ENCODE measurements at regions not wholly inside any gene's neighbourhood (a gene's known extent, or its start where the extent isn't known, plus 50 kb on each side); places are given as distances from the start of the nearest gene placed in this dataset.

DNA sequence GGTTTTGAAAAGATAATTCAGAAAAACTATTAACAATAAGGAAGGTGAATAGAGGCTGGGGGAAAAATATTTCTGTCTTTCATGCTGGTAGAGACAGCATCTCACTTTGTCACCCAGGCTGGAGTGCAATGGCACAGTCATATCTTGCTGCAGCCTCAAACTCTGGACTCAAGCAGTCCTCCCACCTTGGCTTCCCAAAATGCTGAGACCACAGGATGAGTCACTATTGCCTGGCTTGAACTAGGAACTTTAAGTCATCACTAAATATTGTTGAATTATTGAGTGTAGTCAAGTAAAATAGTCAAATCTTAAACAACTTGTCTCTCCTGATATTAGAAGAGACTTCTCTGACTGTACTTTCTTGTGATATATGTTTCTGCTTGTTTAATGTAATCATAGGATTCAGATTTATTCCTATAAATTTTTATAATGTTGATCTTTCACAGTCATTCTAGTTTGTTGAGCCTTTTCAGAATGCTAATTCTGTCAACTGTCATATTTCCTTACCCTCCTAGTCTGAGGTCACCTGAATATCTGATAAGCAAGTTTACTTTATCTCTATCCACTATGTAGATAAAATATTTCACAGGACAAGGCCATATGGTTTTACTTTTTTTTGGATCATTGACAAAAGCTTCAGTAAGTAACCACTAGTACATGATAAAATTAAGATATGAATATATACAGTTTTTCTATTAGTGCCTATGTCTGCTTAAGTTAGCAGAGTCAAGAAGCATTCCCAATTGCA is 1696.5 kb downstream of the MAT2B start:
- Histone ChIP-seq H3K27me3 (replicated peaks; ENCODE audit: control insufficient read depth, insufficient read depth, low read length, poor library complexity, severe bottlenecking) (no peaks in the 10 kb centered on the region), H3K4me3 (ENCODE audit: insufficient read depth, low read depth, low read length, poor library complexity, severe bottlenecking) (no peak overlapping the region), H3K36me3 (ENCODE audit: control insufficient read depth, insufficient read depth, low read length) (no peaks in the 10 kb centered on the region), H3K27ac (ENCODE audit: insufficient read depth, low read length, poor library complexity, severe bottlenecking) (no peak overlapping the region), H3K4me1 (ENCODE audit: control insufficient read depth, insufficient read depth, low read length, poor library complexity, severe bottlenecking) (no peaks in the 10 kb centered on the region), H3K9me3 (ENCODE audit: control insufficient read depth, low read length) (no peaks in the 10 kb centered on the region)
- DNase-seq: no peak

DNA sequence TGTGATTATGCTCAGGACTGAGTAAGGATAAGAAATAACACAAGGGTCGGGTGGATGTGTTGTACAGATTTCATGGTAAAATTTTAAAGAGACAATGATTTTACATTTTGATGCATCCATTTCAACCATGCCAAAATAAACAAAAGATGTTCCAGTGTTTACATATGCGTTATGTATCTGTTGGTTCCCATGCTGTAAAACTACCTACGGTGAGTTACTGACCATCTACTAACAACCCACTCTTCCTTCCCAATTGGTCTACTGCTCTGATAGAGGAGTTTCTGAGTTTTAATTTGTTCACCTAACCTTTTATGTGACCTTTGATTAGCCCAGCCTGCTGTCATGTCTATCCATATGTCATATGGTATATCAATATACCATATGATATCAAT is 1697.1 kb downstream of the MAT2B start:
- Histone ChIP-seq H3K9me3 (ENCODE audit: control insufficient read depth, low read length) (no peaks in the 10 kb centered on the region), H3K4me1 (ENCODE audit: control insufficient read depth, insufficient read depth, low read length, poor library complexity, severe bottlenecking) (no peaks in the 10 kb centered on the region), H3K27me3 (replicated peaks; ENCODE audit: control insufficient read depth, insufficient read depth, low read length, poor library complexity, severe bottlenecking) (no peaks in the 10 kb centered on the region), H3K36me3 (ENCODE audit: control insufficient read depth, insufficient read depth, low read length) (no peaks in the 10 kb centered on the region), H3K4me3 (ENCODE audit: insufficient read depth, low read depth, low read length, poor library complexity, severe bottlenecking) (no peak overlapping the region), H3K27ac (ENCODE audit: insufficient read depth, low read length, poor library complexity, severe bottlenecking) (no peak overlapping the region)
- no peak for DNase-seq

DNA sequence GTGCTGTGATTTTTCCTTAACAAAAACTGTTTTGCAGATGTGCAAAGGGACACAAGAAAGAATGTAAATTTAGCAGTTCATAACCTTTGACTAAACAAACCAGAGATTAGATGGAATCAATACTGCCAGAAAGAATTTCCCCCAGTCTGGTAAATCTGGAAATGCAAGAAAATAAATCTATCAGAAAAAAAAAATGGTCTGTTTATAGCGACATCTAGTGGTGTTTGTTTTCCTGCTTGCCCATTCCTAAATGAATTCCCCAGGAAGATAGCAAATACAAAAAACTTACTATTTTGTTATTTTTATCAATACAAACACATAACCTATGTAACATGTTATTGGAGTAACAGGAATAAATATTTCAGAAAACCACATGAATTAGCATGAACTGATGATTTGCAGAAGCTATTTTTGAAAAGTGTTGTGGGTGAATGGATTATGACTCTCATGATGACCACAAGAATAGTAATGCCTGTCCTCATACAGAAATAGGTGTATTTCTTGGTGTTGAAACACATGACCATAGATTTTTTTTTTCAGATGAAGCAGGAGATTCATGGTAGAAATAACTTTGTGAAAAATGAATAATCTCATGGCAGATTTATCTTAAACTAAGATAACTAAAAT is 1703.8 kb downstream of the MAT2B start:
- H3K36me3 ChIP-seq (ENCODE audit: control insufficient read depth, insufficient read depth, low read length): no peaks in the 10 kb centered on the region
- no peak for DNase-seq
- no peaks in the 10 kb centered on the region for H3K27me3 ChIP-seq (replicated peaks; ENCODE audit: control insufficient read depth, insufficient read depth, low read length, poor library complexity, severe bottlenecking)
- no peaks in the 10 kb centered on the region for H3K9me3 ChIP-seq (ENCODE audit: control insufficient read depth, low read length)
- no peak overlapping the region for H3K27ac ChIP-seq (ENCODE audit: insufficient read depth, low read length, poor library complexity, severe bottlenecking)
- no peaks in the 10 kb centered on the region for H3K4me1 ChIP-seq (ENCODE audit: control insufficient read depth, insufficient read depth, low read length, poor library complexity, severe bottlenecking)
- H3K4me3 ChIP-seq (ENCODE audit: insufficient read depth, low read depth, low read length, poor library complexity, severe bottlenecking): no peak overlapping the region

DNA sequence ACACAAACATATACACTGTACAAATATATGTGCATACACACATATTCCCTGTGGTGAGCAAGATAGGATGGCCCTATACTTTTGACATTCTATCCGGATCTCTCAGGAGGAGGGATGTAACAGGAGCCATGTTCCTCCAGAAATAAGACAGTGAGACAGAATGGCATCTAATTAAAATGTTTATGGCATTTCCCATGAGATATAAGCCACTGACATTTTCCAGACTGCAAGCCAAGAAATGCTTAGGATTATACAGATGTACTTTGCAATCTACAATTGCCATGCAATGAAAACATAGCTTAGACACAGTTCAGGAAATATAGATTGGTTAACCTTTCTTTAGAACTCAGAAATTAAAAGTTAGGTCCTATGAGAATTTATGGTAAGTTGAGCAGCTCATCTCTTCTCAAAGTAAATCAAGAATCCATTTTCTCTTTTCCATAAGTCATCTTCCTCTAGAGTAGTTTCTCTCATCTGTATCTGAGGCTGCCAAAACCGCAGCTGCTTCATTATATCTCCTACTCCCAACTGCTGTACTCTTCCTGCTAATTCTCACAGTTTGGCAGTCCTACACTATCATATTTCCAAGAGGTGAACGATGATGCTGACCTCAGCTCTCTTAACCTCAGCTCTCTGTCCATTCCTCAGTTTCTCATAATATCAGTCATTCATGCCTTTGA is 1719.1 kb downstream of the MAT2B start:
- no peaks in the 10 kb centered on the region for H3K27me3 ChIP-seq (replicated peaks; ENCODE audit: control insufficient read depth, insufficient read depth, low read length, poor library complexity, severe bottlenecking)
- DNase-seq: no peak
- H3K36me3 ChIP-seq (ENCODE audit: control insufficient read depth, insufficient read depth, low read length): no peaks in the 10 kb centered on the region
- H3K27ac ChIP-seq (ENCODE audit: insufficient read depth, low read length, poor library complexity, severe bottlenecking): no peak overlapping the region
- H3K4me1 ChIP-seq (ENCODE audit: control insufficient read depth, insufficient read depth, low read length, poor library complexity, severe bottlenecking): no peaks in the 10 kb centered on the region
- no peaks in the 10 kb centered on the region for H3K9me3 ChIP-seq (ENCODE audit: control insufficient read depth, low read length)
- H3K4me3 ChIP-seq (ENCODE audit: insufficient read depth, low read depth, low read length, poor library complexity, severe bottlenecking): no peak overlapping the region

DNA sequence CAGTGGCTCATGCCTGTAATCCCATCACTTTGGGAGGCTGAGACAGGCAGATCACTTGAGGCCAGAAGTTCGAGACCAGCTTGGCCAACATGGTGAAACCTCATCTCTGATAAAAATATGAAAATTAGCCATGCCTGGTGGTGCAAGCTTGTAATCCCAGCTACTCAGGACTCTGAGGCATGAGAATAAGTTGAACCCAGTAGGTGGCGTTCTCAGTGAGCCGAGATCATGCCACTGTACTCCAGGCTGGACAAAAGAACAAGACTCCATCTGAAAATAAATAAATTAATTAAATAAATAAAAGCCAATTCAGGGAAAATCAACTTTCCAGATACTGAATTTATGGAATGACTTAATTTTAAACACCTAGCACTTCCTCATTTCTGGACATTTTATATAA is 1722.1 kb downstream of the MAT2B start:
- no peaks in the 10 kb centered on the region for H3K9me3 ChIP-seq (ENCODE audit: control insufficient read depth, low read length)

DNA sequence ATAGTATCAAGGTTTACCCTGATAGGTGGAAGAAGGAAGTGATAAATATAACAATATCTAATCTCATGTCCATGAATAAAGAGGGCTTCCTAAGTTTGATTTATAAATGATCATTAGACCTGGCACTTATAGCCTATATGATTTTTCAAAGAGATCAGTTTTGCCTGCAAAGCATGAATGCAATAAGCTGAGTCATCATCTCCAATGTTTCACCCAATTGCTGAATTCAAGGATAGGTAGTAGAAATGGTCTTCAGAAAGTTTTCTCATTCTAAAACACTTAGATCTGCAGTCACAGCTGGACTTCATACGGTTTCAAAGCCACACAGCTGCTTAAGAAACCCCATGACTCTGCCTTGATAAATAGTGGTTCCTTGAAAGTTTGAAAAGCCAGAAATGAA is 1722.8 kb downstream of the MAT2B start:
- Histone ChIP-seq H3K36me3 (ENCODE audit: control insufficient read depth, insufficient read depth, low read length) (no peaks in the 10 kb centered on the region), H3K27ac (ENCODE audit: insufficient read depth, low read length, poor library complexity, severe bottlenecking) (no peak overlapping the region), H3K27me3 (replicated peaks; ENCODE audit: control insufficient read depth, insufficient read depth, low read length, poor library complexity, severe bottlenecking) (no peaks in the 10 kb centered on the region)

More for the DNA sequence above, 1722.1 kb downstream of the MAT2B start:
- no peaks in the 10 kb centered on the region for H3K27me3 ChIP-seq (replicated peaks; ENCODE audit: control insufficient read depth, insufficient read depth, low read length, poor library complexity, severe bottlenecking)
- no peaks in the 10 kb centered on the region for H3K4me1 ChIP-seq (ENCODE audit: control insufficient read depth, insufficient read depth, low read length, poor library complexity, severe bottlenecking)
- DNase-seq: no peak
- no peak overlapping the region for H3K27ac ChIP-seq (ENCODE audit: insufficient read depth, low read length, poor library complexity, severe bottlenecking)
- H3K36me3 ChIP-seq (ENCODE audit: control insufficient read depth, insufficient read depth, low read length): no peaks in the 10 kb centered on the region
- no peak overlapping the region for H3K4me3 ChIP-seq (ENCODE audit: insufficient read depth, low read depth, low read length, poor library complexity, severe bottlenecking)

DNA sequence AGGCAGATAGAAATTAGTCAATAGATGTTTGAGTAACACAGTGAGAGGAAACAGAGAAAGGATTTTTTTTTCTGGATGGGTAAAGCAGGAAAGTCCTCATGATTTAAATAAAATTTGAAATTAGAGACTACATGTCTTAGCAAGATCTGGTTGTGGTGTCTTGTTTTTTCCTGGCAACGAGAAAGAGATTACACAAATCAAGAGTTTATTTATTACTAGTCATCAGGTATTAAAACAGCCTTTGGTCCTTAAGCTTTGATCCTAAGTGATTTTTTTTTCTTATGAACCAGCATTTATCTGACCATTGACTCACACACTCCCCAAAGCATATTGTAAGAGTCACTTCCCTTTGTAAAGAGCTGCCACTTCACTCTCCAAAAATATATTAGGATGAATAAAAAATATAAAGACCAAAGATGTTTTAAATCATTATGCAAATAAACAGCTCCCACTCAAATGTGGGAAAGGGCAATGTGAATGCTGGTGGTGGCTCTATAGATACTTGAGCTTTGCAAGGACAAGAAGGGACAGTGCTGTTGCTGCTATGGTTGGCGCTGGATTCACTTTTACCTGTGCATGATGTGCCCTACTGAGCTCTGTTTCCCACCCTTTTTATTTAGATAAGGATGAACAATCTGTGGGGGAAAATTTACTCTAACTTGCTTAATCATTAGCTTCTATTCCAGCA is 1726.5 kb downstream of the MAT2B start:
- no peaks in the 10 kb centered on the region for H3K36me3 ChIP-seq (ENCODE audit: control insufficient read depth, insufficient read depth, low read length)
- no peak for DNase-seq
- no peak overlapping the region for H3K4me3 ChIP-seq (ENCODE audit: insufficient read depth, low read depth, low read length, poor library complexity, severe bottlenecking)
- no peaks in the 10 kb centered on the region for H3K27me3 ChIP-seq (replicated peaks; ENCODE audit: control insufficient read depth, insufficient read depth, low read length, poor library complexity, severe bottlenecking)
- H3K4me1 ChIP-seq (ENCODE audit: control insufficient read depth, insufficient read depth, low read length, poor library complexity, severe bottlenecking): no peaks in the 10 kb centered on the region
- no peaks in the 10 kb centered on the region for H3K9me3 ChIP-seq (ENCODE audit: control insufficient read depth, low read length)
- no peak overlapping the region for H3K27ac ChIP-seq (ENCODE audit: insufficient read depth, low read length, poor library complexity, severe bottlenecking)

More for the DNA sequence above, 1722.8 kb downstream of the MAT2B start:
- Histone ChIP-seq H3K4me1 (ENCODE audit: control insufficient read depth, insufficient read depth, low read length, poor library complexity, severe bottlenecking) (no peaks in the 10 kb centered on the region), H3K9me3 (ENCODE audit: control insufficient read depth, low read length) (no peaks in the 10 kb centered on the region), H3K4me3 (ENCODE audit: insufficient read depth, low read depth, low read length, poor library complexity, severe bottlenecking) (no peak overlapping the region)
- DNase-seq: no peak

DNA sequence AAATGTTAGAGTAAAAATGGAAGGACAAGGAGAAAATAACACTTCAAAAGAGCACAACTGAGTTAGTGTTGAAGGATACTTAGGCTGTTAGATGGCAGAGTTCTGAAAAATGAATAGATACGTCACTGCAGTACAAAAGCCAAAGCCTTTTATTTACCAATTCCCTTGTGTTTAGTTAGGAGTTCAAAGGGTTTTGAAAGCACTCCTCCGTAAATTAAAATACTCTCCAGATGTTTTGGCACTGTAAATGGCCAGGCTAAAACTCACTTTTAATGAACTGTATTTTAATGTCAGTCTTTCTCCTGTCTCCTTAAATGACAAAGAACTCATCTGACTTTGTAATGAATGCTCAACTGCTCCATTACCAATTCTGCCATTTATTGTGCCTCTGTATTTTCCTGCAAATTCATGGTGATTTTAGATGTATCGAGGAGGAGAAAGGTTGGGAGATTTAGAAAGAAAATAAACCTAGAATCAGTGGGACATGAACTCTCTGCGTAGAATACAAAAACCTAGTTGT is 1727.2 kb downstream of the MAT2B start:
- H3K27ac ChIP-seq (ENCODE audit: insufficient read depth, low read length, poor library complexity, severe bottlenecking): no peak overlapping the region
- no peak for DNase-seq

DNA sequence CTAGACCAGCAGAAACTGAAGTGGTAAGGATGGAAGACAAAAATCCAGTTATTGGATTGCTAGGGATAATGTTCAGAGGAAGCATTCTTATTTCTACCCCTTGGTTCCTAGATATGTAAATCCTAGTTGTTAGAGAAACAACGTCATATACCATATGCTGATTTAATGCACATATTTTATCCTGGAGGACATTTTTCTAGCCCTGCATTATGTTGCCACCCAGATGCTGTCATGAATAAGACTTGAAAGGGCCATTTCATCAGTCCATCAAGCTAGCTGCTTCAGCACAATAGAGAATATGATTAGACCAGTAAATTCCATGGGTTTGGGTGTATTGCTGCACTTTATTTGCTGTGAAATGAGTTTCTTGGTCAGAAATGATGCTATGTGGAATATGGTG is 1736.4 kb downstream of the MAT2B start:
- H3K9me3 ChIP-seq (ENCODE audit: control insufficient read depth, low read length): no peaks in the 10 kb centered on the region
- no peak overlapping the region for H3K27ac ChIP-seq (ENCODE audit: insufficient read depth, low read length, poor library complexity, severe bottlenecking)
- DNase-seq: no peak
- no peaks in the 10 kb centered on the region for H3K27me3 ChIP-seq (replicated peaks; ENCODE audit: control insufficient read depth, insufficient read depth, low read length, poor library complexity, severe bottlenecking)
- no peak overlapping the region for H3K4me3 ChIP-seq (ENCODE audit: insufficient read depth, low read depth, low read length, poor library complexity, severe bottlenecking)
- H3K4me1 ChIP-seq (ENCODE audit: control insufficient read depth, insufficient read depth, low read length, poor library complexity, severe bottlenecking): no peaks in the 10 kb centered on the region
- no peaks in the 10 kb centered on the region for H3K36me3 ChIP-seq (ENCODE audit: control insufficient read depth, insufficient read depth, low read length)

More for the DNA sequence above, 1727.2 kb downstream of the MAT2B start:
- Histone ChIP-seq H3K27me3 (replicated peaks; ENCODE audit: control insufficient read depth, insufficient read depth, low read length, poor library complexity, severe bottlenecking) (no peaks in the 10 kb centered on the region), H3K36me3 (ENCODE audit: control insufficient read depth, insufficient read depth, low read length) (no peaks in the 10 kb centered on the region), H3K4me1 (ENCODE audit: control insufficient read depth, insufficient read depth, low read length, poor library complexity, severe bottlenecking) (no peaks in the 10 kb centered on the region), H3K9me3 (ENCODE audit: control insufficient read depth, low read length) (no peaks in the 10 kb centered on the region), H3K4me3 (ENCODE audit: insufficient read depth, low read depth, low read length, poor library complexity, severe bottlenecking) (no peak overlapping the region)

Measured in effector memory CD4-positive, alpha-beta T cell (primary cell).